ENCODE measurements at regions not wholly inside any gene's neighbourhood (a gene's known extent, or its start where the extent isn't known, plus 50 kb on each side); places are given as distances from the start of the nearest gene placed in this dataset.

DNA sequence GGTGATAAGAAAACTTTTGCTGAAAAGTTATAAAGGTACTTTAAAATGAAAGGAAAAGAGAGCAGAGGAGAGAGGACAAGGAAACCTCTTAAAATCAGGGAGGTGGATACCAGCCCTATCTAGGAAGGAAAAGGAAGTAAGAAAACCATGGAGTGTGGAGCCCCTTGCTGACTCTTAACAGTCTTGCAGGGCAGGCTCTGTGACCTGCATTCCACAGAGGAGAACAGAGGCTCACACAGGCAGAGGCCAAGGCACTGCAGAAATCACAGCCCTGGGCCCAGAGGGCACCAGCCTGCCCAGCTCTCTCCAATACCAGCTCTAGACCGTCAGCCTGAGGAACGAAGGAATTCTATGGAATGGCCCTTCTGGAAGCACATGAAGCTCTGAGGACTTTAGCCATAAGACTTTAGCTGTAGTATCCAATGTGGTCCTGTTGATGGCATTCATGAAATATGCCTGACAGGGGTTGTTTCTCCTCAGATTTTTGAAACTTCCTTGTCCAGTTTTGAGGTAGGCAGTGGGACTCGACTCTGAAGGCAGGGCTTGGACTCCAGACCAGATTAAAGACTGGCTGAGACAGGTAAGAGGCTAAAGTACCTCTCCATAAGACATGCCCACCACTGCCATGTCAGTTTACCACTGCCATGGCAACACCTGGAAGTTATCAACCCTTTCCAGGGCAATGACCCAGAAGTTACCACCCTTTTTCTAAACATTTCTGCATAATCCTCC is 216.3 kb downstream of the ANAPC1 start:
- no peak for TF ChIP-seq POLR2A (IDR thresholded peaks at IDR 0.05)
- TF ChIP-seq, protein P1, sequence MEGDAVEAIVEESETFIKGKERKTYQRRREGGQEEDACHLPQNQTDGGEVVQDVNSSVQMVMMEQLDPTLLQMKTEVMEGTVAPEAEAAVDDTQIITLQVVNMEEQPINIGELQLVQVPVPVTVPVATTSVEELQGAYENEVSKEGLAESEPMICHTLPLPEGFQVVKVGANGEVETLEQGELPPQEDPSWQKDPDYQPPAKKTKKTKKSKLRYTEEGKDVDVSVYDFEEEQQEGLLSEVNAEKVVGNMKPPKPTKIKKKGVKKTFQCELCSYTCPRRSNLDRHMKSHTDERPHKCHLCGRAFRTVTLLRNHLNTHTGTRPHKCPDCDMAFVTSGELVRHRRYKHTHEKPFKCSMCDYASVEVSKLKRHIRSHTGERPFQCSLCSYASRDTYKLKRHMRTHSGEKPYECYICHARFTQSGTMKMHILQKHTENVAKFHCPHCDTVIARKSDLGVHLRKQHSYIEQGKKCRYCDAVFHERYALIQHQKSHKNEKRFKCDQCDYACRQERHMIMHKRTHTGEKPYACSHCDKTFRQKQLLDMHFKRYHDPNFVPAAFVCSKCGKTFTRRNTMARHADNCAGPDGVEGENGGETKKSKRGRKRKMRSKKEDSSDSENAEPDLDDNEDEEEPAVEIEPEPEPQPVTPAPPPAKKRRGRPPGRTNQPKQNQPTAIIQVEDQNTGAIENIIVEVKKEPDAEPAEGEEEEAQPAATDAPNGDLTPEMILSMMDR (IDR thresholded peaks at IDR 0.05) = peak in 5 of 6 experiments; percentile 21 to 49 (median 31)

All from esophagus squamous epithelium (tissue), 4 donors.